ENCODE measurements at regions not wholly inside any gene's neighbourhood (a gene's known extent, or its start where the extent isn't known, plus 50 kb on each side); places are given as distances from the start of the nearest gene placed in this dataset.

GRCh38 chr18:56541340-56541739 is 97.1 kb downstream of the TXNL1 start:
- POLR2A ChIA-PET: no interaction called here
- no peak overlapping the region for H3K27ac Mint-ChIP-seq (ENCODE audit: unreplicated experiment)
- H3K9me3 Mint-ChIP-seq (ENCODE audit: unreplicated experiment): no peaks in the 10 kb centered on the region
- intact Hi-C loops (cut with micrococcal nuclease; ENCODE audit: unreplicated experiment): no loop called here
- Histone ChIP-seq H3K4me3 (ENCODE audit: low read depth, low read length) (no peak overlapping the region), H3K9me3 (no peaks in the 10 kb centered on the region), H3K27me3 (replicated peaks; ENCODE audit: control insufficient read depth, insufficient read depth, low read length) (no peaks in the 10 kb centered on the region), H3K36me3 (ENCODE audit: control insufficient read depth, insufficient read depth, low read length) (no peaks in the 10 kb centered on the region), H3K4me1 (no peaks in the 10 kb centered on the region)
- H3K27me3 Mint-ChIP-seq (ENCODE audit: insufficient read depth, unreplicated experiment): peaks cover 3% of the 10 kb centered on the region
- no peaks in the 10 kb centered on the region for H3K36me3 Mint-ChIP-seq (ENCODE audit: insufficient read depth, unreplicated experiment)
- DNase-seq: no peak
- BruUV-seq (replicated peaks): no TSS peak
- H3K4me3 Mint-ChIP-seq (ENCODE audit: unreplicated experiment): no peak overlapping the region
- H3K4me1 Mint-ChIP-seq (ENCODE audit: low read depth, unreplicated experiment): no peaks in the 10 kb centered on the region
- TF ChIP-seq CTCF (IDR thresholded peaks at IDR 0.05; ENCODE audit: insufficient read depth in 1 of 2, low read depth in 1 of 2, low read length in 1 of 2, severe bottlenecking in 1 of 2, unreplicated experiment in 1 of 2): no peak
- CTCF ChIA-PET: no interaction called here

GRCh38 chr18:56538746-56539145 is 99.6 kb downstream of the TXNL1 start:
- no peak overlapping the region for H3K27ac Mint-ChIP-seq (ENCODE audit: unreplicated experiment)
- TF ChIP-seq CTCF (IDR thresholded peaks at IDR 0.05; ENCODE audit: insufficient read depth in 1 of 2, low read depth in 1 of 2, low read length in 1 of 2, severe bottlenecking in 1 of 2, unreplicated experiment in 1 of 2): no peak
- DNase-seq: no peak
- no peak overlapping the region for H3K4me3 Mint-ChIP-seq (ENCODE audit: unreplicated experiment)
- intact Hi-C loops (cut with micrococcal nuclease; ENCODE audit: unreplicated experiment): no loop called here
- H3K36me3 Mint-ChIP-seq (ENCODE audit: insufficient read depth, unreplicated experiment): no peaks in the 10 kb centered on the region
- no peaks in the 10 kb centered on the region for H3K9me3 ChIP-seq
- no peaks in the 10 kb centered on the region for H3K4me1 Mint-ChIP-seq (ENCODE audit: low read depth, unreplicated experiment)
- no peak overlapping the region for H3K4me3 ChIP-seq (ENCODE audit: low read depth, low read length)
- ChIA-PET CTCF (no interaction called here), POLR2A (no interaction called here)
- no peaks in the 10 kb centered on the region for H3K4me1 ChIP-seq
- H3K36me3 ChIP-seq (ENCODE audit: control insufficient read depth, insufficient read depth, low read length): no peaks in the 10 kb centered on the region
- BruUV-seq (replicated peaks): no TSS peak
- H3K27me3 ChIP-seq (replicated peaks; ENCODE audit: control insufficient read depth, insufficient read depth, low read length): no peaks in the 10 kb centered on the region
- H3K9me3 Mint-ChIP-seq (ENCODE audit: unreplicated experiment): no peaks in the 10 kb centered on the region
- H3K27me3 Mint-ChIP-seq (ENCODE audit: insufficient read depth, unreplicated experiment): no peaks in the 10 kb centered on the region

- no peaks in the 10 kb centered on the region for H3K27me3 Mint-ChIP-seq (ENCODE audit: insufficient read depth, unreplicated experiment)
Measured at GRCh38 chr18:56532176-56532840, 106.1 kb downstream of the TXNL1 start.

More at GRCh38 chr18:56532176-56532840, 106.1 kb downstream of the TXNL1 start:
- Histone ChIP-seq H3K9me3 (no peaks in the 10 kb centered on the region), H3K27me3 (replicated peaks; ENCODE audit: control insufficient read depth, insufficient read depth, low read length) (no peaks in the 10 kb centered on the region), H3K36me3 (ENCODE audit: control insufficient read depth, insufficient read depth, low read length) (no peaks in the 10 kb centered on the region), H3K4me1 (no peaks in the 10 kb centered on the region), H3K4me3 (ENCODE audit: low read depth, low read length) (no peak overlapping the region)
- DNase-seq: no peak
- no peak for TF ChIP-seq CTCF (IDR thresholded peaks at IDR 0.05; ENCODE audit: insufficient read depth in 1 of 2, low read depth in 1 of 2, low read length in 1 of 2, severe bottlenecking in 1 of 2, unreplicated experiment in 1 of 2)
- no peak overlapping the region for H3K4me3 Mint-ChIP-seq (ENCODE audit: unreplicated experiment)
- intact Hi-C loops (cut with micrococcal nuclease; ENCODE audit: unreplicated experiment): no loop called here
- BruUV-seq (replicated peaks): no TSS peak
- ChIA-PET CTCF (no interaction called here), POLR2A (no interaction called here)
- no peaks in the 10 kb centered on the region for H3K36me3 Mint-ChIP-seq (ENCODE audit: insufficient read depth, unreplicated experiment)
- no peak overlapping the region for H3K27ac Mint-ChIP-seq (ENCODE audit: unreplicated experiment)
- H3K9me3 Mint-ChIP-seq (ENCODE audit: unreplicated experiment): no peaks in the 10 kb centered on the region
- H3K4me1 Mint-ChIP-seq (ENCODE audit: low read depth, unreplicated experiment): no peaks in the 10 kb centered on the region

All from Caco-2 (cell line).